MM.1S (cell line): ENCODE measurements at regions not wholly inside any gene's neighbourhood (a gene's known extent, or its start where the extent isn't known, plus 50 kb on each side); places are given as distances from the start of the nearest gene placed in this dataset.

ENCODE experiments used
- DNase-seq: peaks from one replicate; pipeline ENCODE4 v3.0.0-alpha.2; 2015
- H2AFZ ChIP-seq: fragments of 300-600 bp; sonication (generic); 2 replicates; pipeline ENCODE4 v1.6.0; 2016; ENCODE audit warnings: antibody characterized with exemption, low read length
- H3F3A ChIP-seq: fragments of 300-600 bp; sonication (generic); 2 replicates; pipeline ENCODE4 v1.6.1; 2016; ENCODE audit warnings: mild to moderate bottlenecking, antibody characterized with exemption, low read length, moderate library complexity, mixed read lengths; ENCODE audit not compliant: insufficient read depth
- H3K27ac ChIP-seq: fragments of 300-600 bp; sonication (generic); 2 replicates; pipeline ENCODE4 v1.5.1; 2016; ENCODE audit warnings: mild to moderate bottlenecking, low read length
- H3K27me3 ChIP-seq: fragments of 300-600 bp; sonication (generic); replicated peaks from 2 replicates; pipeline ENCODE4 v1.6.0; 2016; ENCODE audit warnings: low read length; ENCODE audit not compliant: insufficient read depth
- H3K36me3 ChIP-seq: fragments of 300-600 bp; sonication (generic); replicated peaks from 2 replicates; pipeline ENCODE4 v1.6.1; 2016; ENCODE audit warnings: mild to moderate bottlenecking, low read length, mixed read lengths; ENCODE audit not compliant: insufficient read depth
- H3K4me1 ChIP-seq: fragments of 300-600 bp; sonication (generic); 2 replicates; pipeline ENCODE4 v1.6.1; 2016; ENCODE audit warnings: low read length, mixed read lengths
- H3K4me2 ChIP-seq: fragments of 300-600 bp; sonication (generic); 2 replicates; pipeline ENCODE4 v1.6.0; 2016; ENCODE audit warnings: low read depth, low read length
- H3K4me3 ChIP-seq: fragments of 300-600 bp; sonication (generic); 2 replicates; pipeline ENCODE4 v1.5.1; 2016; ENCODE audit warnings: low read length, mixed read lengths
- H3K79me2 ChIP-seq: fragments of 300-600 bp; sonication (generic); 2 replicates; pipeline ENCODE4 v1.6.1; 2016; ENCODE audit warnings: mixed run types, low read length, mixed read lengths
- H3K9ac ChIP-seq: fragments of 300-600 bp; sonication (generic); 2 replicates; pipeline ENCODE4 v1.6.1; 2016; ENCODE audit warnings: low read length, mixed read lengths
- H3K9me2 ChIP-seq: fragments of 300-600 bp; sonication (generic); replicated peaks from 2 replicates; pipeline ENCODE4 v1.6.1; 2016; ENCODE audit warnings: mild to moderate bottlenecking, low read length, mixed read lengths; ENCODE audit not compliant: insufficient read depth
- H3K9me3 ChIP-seq: fragments of 300-600 bp; sonication (generic); replicated peaks from 2 replicates; pipeline ENCODE4 v1.6.1; 2016; ENCODE audit warnings: mild to moderate bottlenecking, low read length, mixed read lengths; ENCODE audit not compliant: insufficient read depth
- H4K20me1 ChIP-seq: fragments of 300-600 bp; sonication (generic); 2 replicates; pipeline ENCODE4 v1.6.1; 2016; ENCODE audit warnings: mild to moderate bottlenecking, low read length, moderate library complexity, mixed read lengths; ENCODE audit not compliant: insufficient read depth
- EZH2 ChIP-seq: fragments of 300-600 bp; sonication (generic); optimal IDR thresholded peaks from 2 replicates; pipeline ENCODE3; 2017; ENCODE audit warnings: low read depth, mild to moderate bottlenecking, antibody characterized with exemption, low read length, mixed read lengths
- EZH2phosphoT487 ChIP-seq: fragments of 300-600 bp; sonication (generic); IDR thresholded peaks from 2 replicates; pipeline ENCODE4 v1.6.1; 2018; ENCODE audit warnings: antibody characterized with exemption, low read length
- TF ChIP-seq, protein P1 (sequence below): fragments of 300-600 bp; sonication (generic); IDR thresholded peaks from 2 replicates; pipeline ENCODE4 v1.5.1; 2016; ENCODE audit warnings: antibody characterized with exemption, low read length, mixed read lengths

DNA sequence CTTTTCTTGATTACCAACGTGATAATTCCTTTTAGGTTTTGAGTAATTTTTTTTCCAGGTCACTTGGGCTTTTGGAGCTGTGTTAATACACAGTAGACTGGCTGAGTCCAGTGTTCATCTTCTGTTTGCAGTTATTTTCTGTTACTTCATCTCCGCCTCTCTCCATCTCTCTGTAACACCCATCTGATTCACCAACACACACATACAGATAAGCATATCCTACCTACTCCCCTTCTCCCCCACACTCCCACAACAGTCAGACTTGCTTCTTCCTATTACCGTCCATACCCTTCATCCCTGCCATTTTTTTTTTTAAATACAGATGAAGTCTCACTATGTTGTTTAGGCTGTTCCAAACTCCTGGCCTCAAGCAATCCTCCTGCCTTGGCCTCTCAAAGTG is 72.7 kb upstream of the MANSC4 start:
- Histone ChIP-seq H3K27ac (no peak overlapping the region), H3K79me2 (no peaks in the 10 kb centered on the region), H3K4me3 (no peak overlapping the region), H3K4me1 (no peaks in the 10 kb centered on the region), H4K20me1 (no peaks in the 10 kb centered on the region), H3K9ac (no peak overlapping the region), H3K9me3 (no peaks in the 10 kb centered on the region), H3K36me3 (no peaks in the 10 kb centered on the region), H3K9me2 (no peaks in the 10 kb centered on the region), H3K4me2 (no peak overlapping the region), H3K27me3 (no peaks in the 10 kb centered on the region), H3F3A (no peaks in the 10 kb centered on the region), H2AFZ (no peak overlapping the region)
- DNase-seq, result no peak
- TF ChIP-seq EZH2phosphoT487 (no peak), EZH2 (no peak)
- TF ChIP-seq, protein P1, sequence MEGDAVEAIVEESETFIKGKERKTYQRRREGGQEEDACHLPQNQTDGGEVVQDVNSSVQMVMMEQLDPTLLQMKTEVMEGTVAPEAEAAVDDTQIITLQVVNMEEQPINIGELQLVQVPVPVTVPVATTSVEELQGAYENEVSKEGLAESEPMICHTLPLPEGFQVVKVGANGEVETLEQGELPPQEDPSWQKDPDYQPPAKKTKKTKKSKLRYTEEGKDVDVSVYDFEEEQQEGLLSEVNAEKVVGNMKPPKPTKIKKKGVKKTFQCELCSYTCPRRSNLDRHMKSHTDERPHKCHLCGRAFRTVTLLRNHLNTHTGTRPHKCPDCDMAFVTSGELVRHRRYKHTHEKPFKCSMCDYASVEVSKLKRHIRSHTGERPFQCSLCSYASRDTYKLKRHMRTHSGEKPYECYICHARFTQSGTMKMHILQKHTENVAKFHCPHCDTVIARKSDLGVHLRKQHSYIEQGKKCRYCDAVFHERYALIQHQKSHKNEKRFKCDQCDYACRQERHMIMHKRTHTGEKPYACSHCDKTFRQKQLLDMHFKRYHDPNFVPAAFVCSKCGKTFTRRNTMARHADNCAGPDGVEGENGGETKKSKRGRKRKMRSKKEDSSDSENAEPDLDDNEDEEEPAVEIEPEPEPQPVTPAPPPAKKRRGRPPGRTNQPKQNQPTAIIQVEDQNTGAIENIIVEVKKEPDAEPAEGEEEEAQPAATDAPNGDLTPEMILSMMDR, result no peak
